Stimulated activated CD8-positive, alpha-beta memory T cell treated with anti-CD3 and anti-CD28 coated beads, Interleukin-12 subunit alpha, Interleukin-12 subunit beta, amount 100 ng/mL, for 1 hour (primary cell): ENCODE measurements at regions not wholly inside any gene's neighbourhood (a gene's known extent, or its start where the extent isn't known, plus 50 kb on each side); places are given as distances from the start of the nearest gene placed in this dataset.

ENCODE experiments used
- DNase-seq: peaks from one replicate; pipeline ENCODE4 v3.0.0-alpha.2; 2020; ENCODE audit warnings: low read depth

- no peak for DNase-seq
Observed at GRCh38 chr10:3310016-3310784, 137.6 kb upstream of the PITRM1 start.

GRCh38 chr10:3306050-3306449 lies 133.5 kb upstream of the PITRM1 start:
- DNase-seq = no peak

- no peak for DNase-seq
Observed at GRCh38 chr10:3295582-3296151, 123.1 kb upstream of the PITRM1 start.

- no peak for DNase-seq
Observed at GRCh38 chr10:3294919-3295581, 122.5 kb upstream of the PITRM1 start.

DNA sequence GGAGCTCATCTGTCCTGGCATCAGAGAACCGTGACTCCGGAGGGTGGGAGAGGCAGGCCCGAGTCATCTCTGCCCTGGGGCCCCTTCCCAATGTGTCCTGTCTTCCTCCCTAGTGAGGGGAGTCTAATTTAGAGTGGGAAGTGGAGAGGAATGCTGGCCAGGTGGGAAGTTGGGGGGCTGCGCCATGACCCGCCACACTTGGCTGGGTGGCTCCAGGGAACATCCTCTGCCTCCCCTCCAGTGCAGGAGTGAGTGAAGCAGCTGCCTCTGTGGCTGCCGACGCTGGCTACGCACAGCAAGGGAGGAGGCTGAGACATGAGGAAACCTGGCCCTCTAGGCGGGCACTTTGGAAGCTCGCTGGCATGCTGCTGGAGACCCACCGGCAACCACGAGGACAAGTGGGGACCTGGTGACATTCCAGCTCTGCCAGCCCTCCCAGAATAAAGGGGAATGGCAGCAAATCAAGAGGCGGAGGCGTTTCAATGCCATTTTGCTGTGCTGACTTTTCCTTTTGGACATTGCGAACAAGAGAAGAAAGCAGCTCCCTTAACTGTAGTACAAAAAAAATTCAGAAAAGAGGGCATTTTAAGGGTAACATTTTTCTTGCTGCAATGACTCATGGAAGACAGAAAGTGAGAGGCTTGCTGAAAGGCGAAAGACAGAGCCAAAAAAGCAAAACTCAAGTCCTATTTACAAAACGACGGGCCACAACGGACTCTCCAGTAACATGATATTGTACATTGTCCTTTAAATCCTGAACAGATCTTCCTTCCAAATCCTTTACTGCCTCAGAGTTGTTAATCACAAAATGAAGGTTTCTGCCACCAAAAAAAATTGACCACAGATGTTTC lies 121.2 kb upstream of the PITRM1 start:
- no peak for DNase-seq

DNA sequence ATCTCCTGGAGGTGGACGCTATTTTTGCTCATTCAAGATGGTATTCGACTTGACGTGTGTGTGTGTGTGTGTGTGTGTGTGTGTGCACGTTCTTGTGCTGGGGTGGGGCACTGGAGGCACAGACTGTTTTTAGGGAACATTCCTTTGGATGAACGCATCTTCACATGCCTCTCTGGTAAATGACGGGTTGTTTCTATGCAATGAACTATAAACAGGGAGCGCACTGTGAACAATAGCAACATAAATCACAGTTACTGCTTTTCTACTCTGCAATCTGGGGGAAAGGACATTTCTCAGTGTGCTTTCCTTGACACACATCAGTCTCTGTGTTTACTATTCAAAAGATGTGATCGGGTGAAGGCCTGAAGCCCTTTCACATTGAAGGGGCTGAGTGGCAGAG lies 120.1 kb upstream of the PITRM1 start:
- DNase-seq = no peak

GRCh38 chr10:3290550-3290949 lies 118.0 kb upstream of the PITRM1 start:
- DNase-seq = no peak

DNA sequence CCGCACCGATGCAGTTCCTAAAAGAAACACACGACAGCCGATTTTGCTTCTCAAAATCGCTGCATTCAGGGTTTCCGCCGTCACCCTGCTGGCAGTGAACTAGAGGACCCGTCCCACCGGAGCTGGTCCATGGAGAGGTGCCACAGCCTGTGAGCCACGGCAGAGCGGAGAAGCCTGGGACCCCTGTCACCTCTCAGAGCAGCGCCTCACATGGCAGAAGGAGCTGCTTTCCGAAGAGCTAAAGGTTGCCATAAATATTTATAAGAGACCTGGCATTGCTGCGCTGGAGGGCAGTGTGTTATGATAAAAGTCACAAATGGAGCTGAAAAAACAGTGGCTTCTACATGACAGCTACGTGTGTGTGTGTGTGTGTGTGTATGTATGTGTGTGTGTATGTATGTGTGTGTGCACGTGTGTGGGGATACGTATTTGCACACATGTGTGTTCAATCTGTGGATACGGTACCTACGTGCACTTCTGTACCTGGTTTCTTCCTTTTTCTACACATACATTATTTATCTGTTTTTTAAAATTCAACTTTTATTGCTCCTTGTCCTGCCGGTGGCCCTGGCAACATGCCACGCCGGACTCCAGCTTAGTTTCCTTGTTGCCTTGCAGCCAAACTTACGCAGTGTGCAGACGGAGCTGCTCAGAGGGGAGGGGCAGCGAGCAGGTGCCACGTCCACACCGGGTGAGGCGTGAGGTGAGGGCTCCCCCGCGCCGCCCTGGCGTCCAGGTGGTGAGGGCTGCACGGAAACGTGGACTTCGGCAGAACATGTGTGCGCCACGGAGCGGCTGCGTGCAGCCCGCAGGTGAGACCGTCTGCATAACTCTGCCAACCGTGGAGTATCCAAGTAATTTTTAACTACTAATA lies 115.2 kb upstream of the PITRM1 start:
- DNase-seq = no peak

DNA sequence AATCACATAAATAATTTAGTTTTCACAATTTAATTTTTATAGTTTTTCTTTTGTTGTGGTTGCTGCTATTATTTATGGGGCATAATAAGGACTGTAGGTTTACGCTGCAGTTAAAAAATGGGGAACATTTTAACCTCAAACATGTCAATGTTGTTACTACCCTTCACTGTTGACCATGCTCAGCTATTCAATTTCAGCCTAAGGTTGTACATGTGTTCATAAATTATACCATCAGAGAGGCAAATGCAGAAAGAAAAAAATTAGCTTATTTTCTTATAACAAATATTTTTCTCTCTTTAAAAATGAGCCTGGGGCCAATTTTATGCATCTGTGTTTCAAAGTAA lies 110.1 kb upstream of the PITRM1 start:
- no peak for DNase-seq

- DNase-seq = no peak
Observed at GRCh38 chr10:3281941-3282673, 109.5 kb upstream of the PITRM1 start.

DNA sequence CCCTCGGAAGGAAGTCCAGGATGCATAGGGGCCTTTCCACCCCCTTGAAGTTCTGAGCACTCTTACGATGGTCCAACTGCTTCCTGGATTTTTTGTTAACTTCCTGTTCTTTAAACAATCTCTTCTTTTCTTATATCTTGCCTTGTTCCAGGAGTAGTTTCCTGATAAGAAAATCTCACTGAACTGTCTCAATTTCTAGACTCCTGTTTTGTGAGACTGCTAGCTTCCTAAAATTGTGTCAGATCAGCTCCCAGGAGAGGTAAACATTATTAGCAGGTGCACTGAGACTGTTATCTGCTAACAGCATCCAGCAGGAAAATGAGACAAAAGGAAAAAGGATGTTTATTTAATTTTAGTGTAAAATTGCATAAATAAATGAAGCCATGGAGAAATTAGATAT lies 106.2 kb upstream of the PITRM1 start:
- no peak for DNase-seq

DNA sequence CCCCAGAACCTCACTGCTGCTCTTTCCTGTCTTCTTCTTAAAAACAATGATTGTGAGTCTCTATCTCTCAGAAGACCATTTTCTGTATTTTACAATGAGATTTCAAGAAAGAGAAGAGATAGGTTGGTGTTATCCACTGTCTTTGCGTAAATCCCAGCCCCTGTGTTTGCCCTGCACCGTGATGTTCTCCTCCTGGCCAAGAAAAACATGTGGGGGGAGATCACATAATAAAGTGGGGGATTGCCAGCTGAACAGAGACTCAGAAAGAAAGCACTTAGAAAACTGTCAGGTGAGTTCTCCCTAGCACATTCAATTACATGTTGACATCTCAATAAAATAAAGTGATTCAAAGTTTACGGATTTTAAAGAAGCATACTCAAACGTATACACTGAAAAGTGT lies 105.0 kb upstream of the PITRM1 start:
- DNase-seq = no peak

- no peak for DNase-seq
Observed at GRCh38 chr10:3274414-3274813, 101.8 kb upstream of the PITRM1 start.

DNA sequence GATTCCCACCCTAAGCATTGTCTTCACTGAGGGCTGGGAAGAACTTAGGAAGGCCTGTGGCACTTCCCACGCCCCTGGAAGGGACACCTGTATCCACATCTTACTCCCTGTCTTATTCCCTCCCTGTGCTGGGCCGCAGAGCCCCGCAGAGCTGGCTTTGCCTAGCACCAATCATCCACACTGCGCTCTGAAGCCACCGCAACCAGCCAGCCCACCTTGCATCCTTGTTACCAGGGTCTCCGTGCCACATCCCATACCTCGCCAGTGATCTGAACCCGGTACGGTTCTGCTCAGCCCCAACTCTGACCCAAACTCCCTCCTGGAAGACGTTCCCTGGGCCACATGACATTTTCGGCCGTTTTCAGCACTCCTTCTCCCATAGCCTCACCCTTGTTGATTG lies 101.4 kb upstream of the PITRM1 start:
- no peak for DNase-seq

GRCh38 chr10:3272300-3272699 lies 99.7 kb upstream of the PITRM1 start:
- no peak for DNase-seq

DNA sequence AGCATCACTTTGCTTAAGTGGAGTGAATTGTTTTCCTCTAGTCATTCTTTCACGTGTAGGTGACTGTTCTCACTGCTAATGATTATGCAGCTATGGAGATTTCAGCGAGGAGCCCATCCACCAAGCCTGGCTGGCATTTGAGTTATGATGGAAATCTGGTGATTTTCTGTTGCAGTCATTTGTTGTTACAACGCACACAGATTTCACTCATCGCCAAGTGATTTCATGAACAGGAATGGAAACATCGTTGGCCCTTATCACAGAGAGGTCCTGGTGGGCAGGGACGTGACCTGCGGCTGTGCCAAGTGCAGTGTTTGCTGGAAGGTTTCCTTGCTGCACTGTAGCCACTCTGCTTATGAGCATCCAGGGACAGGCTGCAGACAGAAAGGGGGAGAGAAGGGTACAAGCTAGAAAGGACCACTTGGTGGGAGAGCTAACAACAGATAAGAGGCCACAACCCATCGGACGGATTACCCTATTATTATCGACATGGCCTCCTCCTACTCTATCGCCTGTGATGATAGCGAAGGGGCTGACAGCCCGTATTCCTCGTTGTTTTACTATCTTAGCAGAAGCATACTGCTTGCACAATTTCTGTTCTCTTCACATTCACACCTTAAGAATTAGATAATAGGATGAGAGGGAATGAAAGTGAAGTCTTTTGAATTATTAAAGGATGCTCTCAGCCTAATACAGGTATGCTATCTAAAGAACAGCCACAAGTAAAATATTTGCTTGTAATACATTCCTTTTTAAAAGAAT lies 99.0 kb upstream of the PITRM1 start:
- no peak for DNase-seq

GRCh38 chr10:3270577-3271316 lies 98.2 kb upstream of the PITRM1 start:
- no peak for DNase-seq

GRCh38 chr10:3268025-3268424 lies 95.4 kb upstream of the PITRM1 start:
- no peak for DNase-seq

DNA sequence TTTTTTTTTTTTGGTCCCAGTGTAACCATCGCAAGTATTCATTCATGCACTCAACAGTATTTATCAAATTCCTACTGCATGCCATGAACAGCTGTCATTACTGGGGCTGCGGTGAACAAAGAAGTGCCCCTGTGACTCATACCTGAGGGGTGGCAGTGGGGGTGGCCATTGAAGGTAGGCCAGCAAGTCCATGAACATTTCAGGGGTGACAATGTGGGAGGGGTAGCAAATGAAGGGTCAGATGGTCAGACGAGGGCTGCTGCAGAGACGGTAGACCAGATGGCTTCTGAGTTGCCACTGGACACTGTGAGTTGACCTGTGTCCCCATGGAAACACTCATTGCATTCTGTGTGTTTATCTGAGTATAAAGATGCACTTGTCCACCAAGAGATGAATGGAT lies 92.5 kb upstream of the PITRM1 start:
- no peak for DNase-seq
